ENCODE measurements at regions not wholly inside any gene's neighbourhood (a gene's known extent, or its start where the extent isn't known, plus 50 kb on each side); places are given as distances from the start of the nearest gene placed in this dataset.

DNA sequence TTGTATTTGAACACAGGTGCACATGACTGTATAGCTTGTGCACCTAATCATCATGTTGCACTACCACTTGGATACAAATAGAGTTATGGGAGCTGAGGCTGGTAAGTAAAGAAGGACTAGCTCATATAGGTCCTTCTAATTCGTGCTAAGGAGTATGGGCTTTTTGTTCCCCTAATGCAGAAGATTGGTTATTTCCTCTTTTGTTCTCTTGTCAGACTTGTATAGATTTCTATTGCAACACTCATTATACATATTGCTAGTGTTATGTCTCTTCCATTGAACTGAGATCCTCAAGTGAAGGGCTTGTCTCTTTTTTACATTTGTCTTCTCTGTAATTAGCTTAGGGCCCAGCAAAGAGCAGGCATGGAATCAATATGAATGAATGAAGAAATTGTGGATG, 54.1 kb upstream of the ARHGAP20 start:
- peaks cover 1 to 24% (median 19%) of the 10 kb centered on the region in 4 donors for H3K4me1 ChIP-seq (ENCODE audit: control insufficient read depth in 4 of 4, insufficient read depth in 4 of 4, low read length in 3 of 4)
- no peak for DNase-seq (ENCODE audit: low spot score)
- H3K27me3 ChIP-seq (ENCODE audit: control insufficient read depth in 4 of 4, insufficient read depth in 4 of 4, low read length in 3 of 4) = no peaks in the 10 kb centered on the region
- TF ChIP-seq, protein P1, sequence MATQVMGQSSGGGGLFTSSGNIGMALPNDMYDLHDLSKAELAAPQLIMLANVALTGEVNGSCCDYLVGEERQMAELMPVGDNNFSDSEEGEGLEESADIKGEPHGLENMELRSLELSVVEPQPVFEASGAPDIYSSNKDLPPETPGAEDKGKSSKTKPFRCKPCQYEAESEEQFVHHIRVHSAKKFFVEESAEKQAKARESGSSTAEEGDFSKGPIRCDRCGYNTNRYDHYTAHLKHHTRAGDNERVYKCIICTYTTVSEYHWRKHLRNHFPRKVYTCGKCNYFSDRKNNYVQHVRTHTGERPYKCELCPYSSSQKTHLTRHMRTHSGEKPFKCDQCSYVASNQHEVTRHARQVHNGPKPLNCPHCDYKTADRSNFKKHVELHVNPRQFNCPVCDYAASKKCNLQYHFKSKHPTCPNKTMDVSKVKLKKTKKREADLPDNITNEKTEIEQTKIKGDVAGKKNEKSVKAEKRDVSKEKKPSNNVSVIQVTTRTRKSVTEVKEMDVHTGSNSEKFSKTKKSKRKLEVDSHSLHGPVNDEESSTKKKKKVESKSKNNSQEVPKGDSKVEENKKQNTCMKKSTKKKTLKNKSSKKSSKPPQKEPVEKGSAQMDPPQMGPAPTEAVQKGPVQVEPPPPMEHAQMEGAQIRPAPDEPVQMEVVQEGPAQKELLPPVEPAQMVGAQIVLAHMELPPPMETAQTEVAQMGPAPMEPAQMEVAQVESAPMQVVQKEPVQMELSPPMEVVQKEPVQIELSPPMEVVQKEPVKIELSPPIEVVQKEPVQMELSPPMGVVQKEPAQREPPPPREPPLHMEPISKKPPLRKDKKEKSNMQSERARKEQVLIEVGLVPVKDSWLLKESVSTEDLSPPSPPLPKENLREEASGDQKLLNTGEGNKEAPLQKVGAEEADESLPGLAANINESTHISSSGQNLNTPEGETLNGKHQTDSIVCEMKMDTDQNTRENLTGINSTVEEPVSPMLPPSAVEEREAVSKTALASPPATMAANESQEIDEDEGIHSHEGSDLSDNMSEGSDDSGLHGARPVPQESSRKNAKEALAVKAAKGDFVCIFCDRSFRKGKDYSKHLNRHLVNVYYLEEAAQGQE (IDR thresholded peaks at IDR 0.05) = no peak
- no peak for TF ChIP-seq GABPA (IDR thresholded peaks at IDR 0.05 in 1 of 2, conservative IDR thresholded peaks at IDR 0.05 in 1 of 2)
- H3K36me3 ChIP-seq (ENCODE audit: control insufficient read depth in 4 of 4, insufficient read depth in 3 of 4, low read depth in 1 of 4, low read length in 3 of 4) = no peaks in the 10 kb centered on the region
- H3K9ac ChIP-seq (ENCODE audit: low read depth in 1 of 2, low read length in 2 of 2) = no peak overlapping the region
- H3K9me3 ChIP-seq (ENCODE audit: control insufficient read depth in 4 of 4, low read length in 3 of 4) = no peaks in the 10 kb centered on the region
- 41% methylated on average over 1 of the region's 1 CpG for WGBS
- H3K4me3 ChIP-seq (ENCODE audit: low read depth in 1 of 3, low read length in 3 of 3) = no peak overlapping the region
- H3K27ac ChIP-seq (ENCODE audit: low read depth in 1 of 2, low read length in 2 of 2) = no peak overlapping the region

DNA sequence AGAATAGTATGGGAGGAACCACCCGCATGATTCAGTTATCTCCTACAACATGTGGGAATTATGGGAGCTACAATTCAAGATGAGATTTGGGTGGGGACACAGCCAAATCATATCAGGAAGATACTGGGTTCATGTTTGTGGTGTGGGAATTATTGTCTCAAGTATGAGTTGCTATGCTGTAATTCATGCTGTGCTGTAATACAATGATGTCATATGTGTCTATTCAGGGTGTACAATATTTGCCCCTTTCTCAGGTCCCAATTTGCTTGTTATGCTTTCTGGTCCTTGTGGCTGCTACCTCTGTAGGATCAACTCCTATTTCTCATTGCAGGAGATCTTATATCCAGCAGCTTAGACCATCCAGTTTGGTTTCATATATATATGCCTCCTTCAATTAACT, 52.2 kb upstream of the ARHGAP20 start:
- DNase-seq (ENCODE audit: low spot score) = no peak
- Histone ChIP-seq H3K36me3 (ENCODE audit: control insufficient read depth in 4 of 4, insufficient read depth in 3 of 4, low read depth in 1 of 4, low read length in 3 of 4) (no peaks in the 10 kb centered on the region), H3K4me1 (ENCODE audit: control insufficient read depth in 4 of 4, insufficient read depth in 4 of 4, low read length in 3 of 4) (peaks cover 1 to 28% (median 21%) of the 10 kb centered on the region in 4 donors), H3K4me3 (ENCODE audit: low read depth in 1 of 3, low read length in 3 of 3) (no peak overlapping the region), H3K27ac (ENCODE audit: low read depth in 1 of 2, low read length in 2 of 2) (no peak overlapping the region), H3K27me3 (ENCODE audit: control insufficient read depth in 4 of 4, insufficient read depth in 4 of 4, low read length in 3 of 4) (no peaks in the 10 kb centered on the region), H3K9me3 (ENCODE audit: control insufficient read depth in 4 of 4, low read length in 3 of 4) (no peaks in the 10 kb centered on the region), H3K9ac (ENCODE audit: low read depth in 1 of 2, low read length in 2 of 2) (no peak overlapping the region)
- TF ChIP-seq HNF4G (IDR thresholded peaks at IDR 0.05) (no peak), JUND (IDR thresholded peaks at IDR 0.05) (no peak), FOXA2 (IDR thresholded peaks at IDR 0.05) (no peak), RAD21 (IDR thresholded peaks at IDR 0.05) (no peak), YY1 (IDR thresholded peaks at IDR 0.05) (no peak)
- TF ChIP-seq, protein P2, sequence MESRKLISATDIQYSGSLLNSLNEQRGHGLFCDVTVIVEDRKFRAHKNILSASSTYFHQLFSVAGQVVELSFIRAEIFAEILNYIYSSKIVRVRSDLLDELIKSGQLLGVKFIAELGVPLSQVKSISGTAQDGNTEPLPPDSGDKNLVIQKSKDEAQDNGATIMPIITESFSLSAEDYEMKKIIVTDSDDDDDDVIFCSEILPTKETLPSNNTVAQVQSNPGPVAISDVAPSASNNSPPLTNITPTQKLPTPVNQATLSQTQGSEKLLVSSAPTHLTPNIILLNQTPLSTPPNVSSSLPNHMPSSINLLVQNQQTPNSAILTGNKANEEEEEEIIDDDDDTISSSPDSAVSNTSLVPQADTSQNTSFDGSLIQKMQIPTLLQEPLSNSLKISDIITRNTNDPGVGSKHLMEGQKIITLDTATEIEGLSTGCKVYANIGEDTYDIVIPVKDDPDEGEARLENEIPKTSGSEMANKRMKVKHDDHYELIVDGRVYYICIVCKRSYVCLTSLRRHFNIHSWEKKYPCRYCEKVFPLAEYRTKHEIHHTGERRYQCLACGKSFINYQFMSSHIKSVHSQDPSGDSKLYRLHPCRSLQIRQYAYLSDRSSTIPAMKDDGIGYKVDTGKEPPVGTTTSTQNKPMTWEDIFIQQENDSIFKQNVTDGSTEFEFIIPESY (IDR thresholded peaks at IDR 0.05) = no peak
- 91% methylated on average over 1 of the region's 1 CpG for WGBS

DNA sequence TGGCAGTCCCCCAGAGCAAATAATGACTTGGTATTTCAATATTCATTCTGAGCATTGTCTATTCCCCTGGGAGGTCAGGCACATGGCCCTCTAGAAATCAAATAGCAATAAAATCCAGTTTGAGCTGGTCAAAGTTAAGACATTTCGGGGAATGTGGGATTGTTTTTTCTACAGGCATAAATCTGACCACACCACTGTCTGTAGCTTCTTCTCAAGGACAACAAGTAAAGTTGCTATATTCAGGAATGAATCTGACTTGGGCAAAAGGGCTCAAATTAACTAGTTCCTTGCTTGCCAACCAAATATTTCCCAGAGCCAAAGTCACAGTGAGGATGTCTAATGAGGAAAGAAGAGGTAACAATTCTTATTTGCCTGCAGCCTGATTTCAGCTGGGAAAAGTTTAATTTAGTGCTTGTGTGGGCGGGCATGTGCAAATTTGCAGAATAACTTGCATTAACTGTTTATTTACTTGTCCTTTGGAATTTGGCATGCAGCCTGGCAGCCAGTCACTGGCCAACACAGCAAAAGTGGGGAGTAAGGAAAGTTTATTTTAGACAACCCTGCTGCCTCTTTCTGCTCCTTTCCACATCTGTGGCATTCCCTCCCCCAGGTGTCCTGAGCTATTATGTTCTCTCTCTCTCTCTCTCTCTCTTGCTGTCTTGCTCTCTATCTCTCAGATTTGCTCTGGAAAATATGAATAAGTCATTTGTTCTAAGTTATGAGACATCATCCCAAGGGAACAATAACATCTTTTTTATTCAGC, 51.2 kb upstream of the ARHGAP20 start:
- H3K4me1 ChIP-seq (ENCODE audit: control insufficient read depth in 4 of 4, insufficient read depth in 4 of 4, low read length in 3 of 4) = peaks cover 1 to 28% (median 21%) of the 10 kb centered on the region in 4 donors
- peak; percentile 62 for DNase-seq (ENCODE audit: low spot score)
- WGBS = 20% methylated on average over 2 of the region's 2 CpGs
- peak overlapping the region; percentile 69 for H3K27ac ChIP-seq (ENCODE audit: low read depth in 1 of 2, low read length in 2 of 2)
- H3K4me3 ChIP-seq (ENCODE audit: low read depth in 1 of 3, low read length in 3 of 3) = no peak overlapping the region
- H3K27me3 ChIP-seq (ENCODE audit: control insufficient read depth in 4 of 4, insufficient read depth in 4 of 4, low read length in 3 of 4) = no peaks in the 10 kb centered on the region
- H3K36me3 ChIP-seq (ENCODE audit: control insufficient read depth in 4 of 4, insufficient read depth in 3 of 4, low read depth in 1 of 4, low read length in 3 of 4) = no peaks in the 10 kb centered on the region
- no peaks in the 10 kb centered on the region for H3K9me3 ChIP-seq (ENCODE audit: control insufficient read depth in 4 of 4, low read length in 3 of 4)
- H3K9ac ChIP-seq (ENCODE audit: low read depth in 1 of 2, low read length in 2 of 2) = peak overlapping the region in 1 of 2 donors; percentile 12
- peak; percentile 90 for TF ChIP-seq FOXA2 (IDR thresholded peaks at IDR 0.05)
- TF ChIP-seq, protein P2 (IDR thresholded peaks at IDR 0.05) = peak; percentile 80
- TF ChIP-seq JUND (IDR thresholded peaks at IDR 0.05) = peak; percentile 41 to 79
- TF ChIP-seq, protein P3, sequence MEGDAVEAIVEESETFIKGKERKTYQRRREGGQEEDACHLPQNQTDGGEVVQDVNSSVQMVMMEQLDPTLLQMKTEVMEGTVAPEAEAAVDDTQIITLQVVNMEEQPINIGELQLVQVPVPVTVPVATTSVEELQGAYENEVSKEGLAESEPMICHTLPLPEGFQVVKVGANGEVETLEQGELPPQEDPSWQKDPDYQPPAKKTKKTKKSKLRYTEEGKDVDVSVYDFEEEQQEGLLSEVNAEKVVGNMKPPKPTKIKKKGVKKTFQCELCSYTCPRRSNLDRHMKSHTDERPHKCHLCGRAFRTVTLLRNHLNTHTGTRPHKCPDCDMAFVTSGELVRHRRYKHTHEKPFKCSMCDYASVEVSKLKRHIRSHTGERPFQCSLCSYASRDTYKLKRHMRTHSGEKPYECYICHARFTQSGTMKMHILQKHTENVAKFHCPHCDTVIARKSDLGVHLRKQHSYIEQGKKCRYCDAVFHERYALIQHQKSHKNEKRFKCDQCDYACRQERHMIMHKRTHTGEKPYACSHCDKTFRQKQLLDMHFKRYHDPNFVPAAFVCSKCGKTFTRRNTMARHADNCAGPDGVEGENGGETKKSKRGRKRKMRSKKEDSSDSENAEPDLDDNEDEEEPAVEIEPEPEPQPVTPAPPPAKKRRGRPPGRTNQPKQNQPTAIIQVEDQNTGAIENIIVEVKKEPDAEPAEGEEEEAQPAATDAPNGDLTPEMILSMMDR (IDR thresholded peaks at IDR 0.05; ENCODE audit: low read depth, low read length, missing input control) = peak; percentile 10
- TF ChIP-seq SP1 (IDR thresholded peaks at IDR 0.05) = peak; percentile 97
- peak; percentile 92 for TF ChIP-seq FOXA1 (IDR thresholded peaks at IDR 0.05)
- TF ChIP-seq, protein P4, sequence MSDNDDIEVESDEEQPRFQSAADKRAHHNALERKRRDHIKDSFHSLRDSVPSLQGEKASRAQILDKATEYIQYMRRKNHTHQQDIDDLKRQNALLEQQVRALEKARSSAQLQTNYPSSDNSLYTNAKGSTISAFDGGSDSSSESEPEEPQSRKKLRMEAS (IDR thresholded peaks at IDR 0.05) = peak; percentile 79
- no peak for TF ChIP-seq NR2F2 (IDR thresholded peaks at IDR 0.05)
- TF ChIP-seq RXRA (IDR thresholded peaks at IDR 0.05) = peak; percentile 72 to 87
